ENCODE measurements at regions not wholly inside any gene's neighbourhood (a gene's known extent, or its start where the extent isn't known, plus 50 kb on each side); places are given as distances from the start of the nearest gene placed in this dataset.
"Not testable (repeated sequence)": the region's sequence is repeated elsewhere in the genome, so short reads cannot be mapped to it uniquely, and the experiment has no call there.

DNA sequence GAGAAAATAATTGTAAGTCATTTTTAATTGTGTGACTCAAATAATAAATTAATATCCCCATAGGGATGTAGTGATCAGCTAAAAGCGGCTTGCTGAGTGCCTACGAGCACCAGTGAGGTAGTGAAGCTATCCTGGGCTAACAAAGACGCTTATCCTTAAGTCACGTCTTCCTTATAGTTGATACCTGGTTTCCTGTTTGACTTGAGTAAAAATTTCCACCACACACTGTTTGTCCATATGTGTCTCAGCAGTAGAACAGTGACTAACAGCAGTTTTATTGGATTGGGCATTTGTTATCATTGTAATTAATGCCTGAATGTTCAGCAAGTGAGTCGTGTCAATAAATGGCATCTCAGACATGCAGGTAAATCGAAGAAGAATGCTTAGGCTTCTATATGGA, 241.1 kb downstream of the GRXCR1 start:
- H3K4me3 ChIP-seq (ENCODE audit: low read length), result no peak overlapping the region
- DNase-seq (ENCODE audit: low read depth), result no peak
- TF ChIP-seq, protein P1, sequence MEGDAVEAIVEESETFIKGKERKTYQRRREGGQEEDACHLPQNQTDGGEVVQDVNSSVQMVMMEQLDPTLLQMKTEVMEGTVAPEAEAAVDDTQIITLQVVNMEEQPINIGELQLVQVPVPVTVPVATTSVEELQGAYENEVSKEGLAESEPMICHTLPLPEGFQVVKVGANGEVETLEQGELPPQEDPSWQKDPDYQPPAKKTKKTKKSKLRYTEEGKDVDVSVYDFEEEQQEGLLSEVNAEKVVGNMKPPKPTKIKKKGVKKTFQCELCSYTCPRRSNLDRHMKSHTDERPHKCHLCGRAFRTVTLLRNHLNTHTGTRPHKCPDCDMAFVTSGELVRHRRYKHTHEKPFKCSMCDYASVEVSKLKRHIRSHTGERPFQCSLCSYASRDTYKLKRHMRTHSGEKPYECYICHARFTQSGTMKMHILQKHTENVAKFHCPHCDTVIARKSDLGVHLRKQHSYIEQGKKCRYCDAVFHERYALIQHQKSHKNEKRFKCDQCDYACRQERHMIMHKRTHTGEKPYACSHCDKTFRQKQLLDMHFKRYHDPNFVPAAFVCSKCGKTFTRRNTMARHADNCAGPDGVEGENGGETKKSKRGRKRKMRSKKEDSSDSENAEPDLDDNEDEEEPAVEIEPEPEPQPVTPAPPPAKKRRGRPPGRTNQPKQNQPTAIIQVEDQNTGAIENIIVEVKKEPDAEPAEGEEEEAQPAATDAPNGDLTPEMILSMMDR (conservative IDR thresholded peaks at IDR 0.05; ENCODE audit: low read depth, low read length), result no peak

DNA sequence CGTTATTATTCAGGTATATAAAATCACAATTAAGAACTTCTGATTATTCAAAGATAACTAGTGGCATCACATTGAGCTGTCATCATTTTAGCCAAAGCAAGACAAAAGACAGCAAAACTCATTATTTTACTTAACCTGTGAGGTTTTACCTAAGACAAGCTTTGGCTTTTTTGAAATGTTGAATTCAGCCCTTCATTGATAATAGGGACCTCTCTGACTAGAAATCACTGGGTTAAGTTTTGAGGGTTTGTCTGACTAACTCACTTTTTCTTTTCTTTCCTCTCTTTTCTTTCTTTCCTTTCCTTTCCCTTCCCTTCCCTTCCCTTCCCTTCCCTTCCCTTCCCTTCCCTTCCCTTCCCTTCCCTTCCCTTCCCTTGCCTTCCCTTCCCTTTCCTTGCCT, 244.2 kb downstream of the GRXCR1 start:
- no peak for DNase-seq (ENCODE audit: low read depth)
- H3K4me3 ChIP-seq (ENCODE audit: low read length), result no peak overlapping the region
- TF ChIP-seq, protein P1 (conservative IDR thresholded peaks at IDR 0.05; ENCODE audit: low read depth, low read length), result no peak

DNA sequence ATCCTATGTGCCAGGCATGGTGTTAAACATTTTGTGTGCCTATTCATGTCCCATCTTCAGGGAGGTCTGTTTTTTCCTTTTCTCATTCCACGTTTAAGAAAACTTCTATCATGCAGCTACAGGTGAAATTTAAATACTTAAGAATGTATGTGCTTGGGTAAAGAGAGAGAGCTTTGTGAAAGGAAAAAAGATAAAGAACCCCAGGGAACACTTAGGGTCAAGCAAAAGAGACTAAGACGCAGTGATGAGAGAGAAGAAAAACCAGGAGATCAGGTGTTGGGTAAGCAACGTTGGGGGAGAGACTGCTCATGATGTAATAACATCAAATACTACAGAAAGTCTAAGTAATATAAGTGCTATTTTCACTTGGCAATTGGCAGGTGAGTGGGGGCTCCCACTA, 253.7 kb downstream of the GRXCR1 start:
- no peak for DNase-seq (ENCODE audit: low read depth)
- TF ChIP-seq, protein P1 (conservative IDR thresholded peaks at IDR 0.05; ENCODE audit: low read depth, low read length), result no peak
- H3K4me3 ChIP-seq (ENCODE audit: low read length), result no peak overlapping the region

DNA sequence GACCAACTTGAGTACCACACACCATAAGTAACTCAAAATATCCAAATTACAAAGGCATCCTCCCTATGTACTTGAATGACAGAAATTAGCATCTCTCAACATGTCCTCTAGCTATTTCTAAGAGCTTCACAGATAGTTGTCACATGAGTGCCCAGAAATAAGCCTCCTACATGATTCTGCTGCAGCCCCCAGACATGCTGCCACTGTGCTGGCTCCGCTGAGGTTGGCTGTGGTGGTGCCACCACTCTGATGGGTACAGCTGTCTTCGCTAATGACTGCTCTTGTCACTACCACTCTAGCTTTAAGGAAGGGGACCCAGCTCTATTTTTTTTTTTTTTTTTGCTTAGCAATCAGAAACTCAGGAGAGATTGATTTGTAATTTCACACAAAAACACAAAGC, 256.0 kb downstream of the GRXCR1 start:
- TF ChIP-seq, protein P1 (conservative IDR thresholded peaks at IDR 0.05; ENCODE audit: low read depth, low read length), result no peak
- DNase-seq (ENCODE audit: low read depth), result no peak
- no peak overlapping the region for H3K4me3 ChIP-seq (ENCODE audit: low read length)

DNA sequence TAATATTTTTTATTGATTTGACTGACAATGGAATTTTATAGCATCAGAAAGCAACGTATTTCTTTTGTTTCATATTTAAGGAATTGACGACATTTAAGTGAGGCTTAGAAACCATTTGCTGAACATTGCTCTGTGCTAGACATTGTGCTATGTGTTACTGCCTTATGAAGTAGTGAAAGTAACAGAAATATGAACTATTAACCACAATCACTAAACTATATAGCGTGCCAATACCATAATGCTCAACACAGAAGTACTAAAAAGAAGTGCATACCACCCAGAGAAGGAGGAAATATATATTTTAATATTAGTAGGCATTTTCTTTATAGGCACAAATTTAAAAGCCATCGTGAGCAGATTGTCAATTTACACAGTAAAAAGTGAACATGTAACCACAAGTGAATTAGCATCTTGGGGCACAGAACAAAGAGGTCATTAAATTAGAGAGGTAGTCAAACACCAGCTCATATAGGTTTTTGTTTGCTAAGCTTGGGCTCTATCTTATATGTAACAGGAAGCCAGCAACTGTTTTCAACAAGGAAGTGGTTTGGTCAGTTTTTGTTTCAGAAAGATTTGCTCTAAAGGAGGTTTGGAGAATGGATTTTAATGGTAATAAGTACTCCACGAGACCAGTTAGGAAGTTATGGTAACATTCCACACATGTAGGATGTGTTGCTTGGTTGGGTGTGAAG, 270.7 kb downstream of the GRXCR1 start:
- H3K4me3 ChIP-seq (ENCODE audit: low read length), result no peak overlapping the region
- TF ChIP-seq, protein P1 (conservative IDR thresholded peaks at IDR 0.05; ENCODE audit: low read depth, low read length), result no peak
- no peak for DNase-seq (ENCODE audit: low read depth)

DNA sequence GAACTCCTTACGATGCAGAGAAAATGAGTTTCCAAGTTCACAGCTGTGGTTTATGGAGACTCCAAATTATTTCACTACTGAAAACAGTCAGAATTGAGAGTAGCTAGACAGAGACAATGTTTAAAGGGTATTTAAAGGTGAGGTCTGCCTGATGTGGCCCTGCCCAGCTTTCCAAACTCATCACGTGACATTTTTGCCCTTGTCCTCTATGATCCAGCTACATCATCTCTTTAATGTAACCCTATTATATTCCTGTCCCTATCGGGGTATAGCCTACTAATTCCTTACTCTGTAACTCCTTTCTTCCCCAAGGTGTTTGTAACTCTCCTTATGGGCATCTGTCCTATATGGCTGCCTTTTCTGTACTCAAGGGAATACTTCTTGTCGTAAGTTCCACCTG, 297.2 kb downstream of the GRXCR1 start:
- H3K4me3 ChIP-seq (ENCODE audit: low read length), result no peak overlapping the region
- DNase-seq (ENCODE audit: low read depth), result no peak
- TF ChIP-seq, protein P1 (conservative IDR thresholded peaks at IDR 0.05; ENCODE audit: low read depth, low read length), result no peak

DNA sequence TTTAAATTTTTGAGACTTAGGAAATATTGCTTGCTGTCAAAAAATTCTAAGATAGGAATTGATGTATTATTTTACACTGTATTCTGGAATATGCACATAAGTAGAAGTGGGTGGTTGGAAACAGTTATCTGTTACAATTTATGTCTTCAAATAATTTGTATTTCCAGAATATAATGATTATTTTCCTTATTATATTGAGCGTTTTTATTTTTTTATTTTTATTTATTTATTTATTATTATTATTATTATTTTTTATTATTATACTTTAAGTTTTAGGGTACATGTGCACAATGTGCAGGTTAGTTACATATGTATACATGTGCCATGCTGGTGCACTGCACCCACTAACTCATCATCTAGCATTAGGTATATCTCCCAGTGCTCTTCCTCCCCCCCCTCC, 320.1 kb downstream of the GRXCR1 start:
- not testable (repeated sequence) for DNase-seq (ENCODE audit: low read depth)

More for the DNA sequence above, 320.1 kb downstream of the GRXCR1 start:
- H3K4me3 ChIP-seq (ENCODE audit: low read length), result not testable (repeated sequence)

All from retinal pigment epithelial cell (primary cell).